Spleen (tissue), 11 donors: ENCODE measurements at regions not wholly inside any gene's neighbourhood (a gene's known extent, or its start where the extent isn't known, plus 50 kb on each side); places are given as distances from the start of the nearest gene placed in this dataset.
A peak's percentile ranks its signal among the peaks of the same experiment; 100 is the strongest.

Experiments
- DNase-seq: peaks from one replicate; pipeline ENCODE4 v3.0.0-alpha.2; 2020
- H3K27ac ChIP-seq, 8 donors: fragments of 200-600 bp; sonication (generic) in 7 of 8; 1 replicate in 4 of 8; 2 replicates in 4 of 8; pipeline versions ENCODE4 v1.5.0 to v1.8.0; 2016 to 2021; ENCODE audit warnings: inconsistent platforms in 4 of 8, mild to moderate bottlenecking in 4 of 8, moderate library complexity in 1 of 8
- H3K27me3 ChIP-seq, 7 donors: fragments of 200-600 bp; sonication (generic) in 6 of 7; replicated peaks in 1 of 7; 1 replicate in 4 of 7; 2 replicates in 3 of 7; pipeline versions ENCODE4 v1.5.0 to v1.8.0; 2016 to 2021; ENCODE audit warnings: inconsistent platforms in 3 of 7, mild to moderate bottlenecking in 1 of 7
- H3K36me3 ChIP-seq, 6 donors: fragments of 200-600 bp; sonication (generic) in 5 of 6; 1 replicate in 4 of 6; 2 replicates in 2 of 6; pipeline versions ENCODE4 v1.5.0 to v1.8.0; 2016 to 2021; ENCODE audit warnings: inconsistent platforms in 2 of 6
- H3K4me1 ChIP-seq, 6 donors: fragments of 200-600 bp; sonication (generic) in 5 of 6; 1 replicate in 3 of 6; 2 replicates in 3 of 6; pipeline versions ENCODE4 v1.5.0 to v1.8.0; 2016 to 2021; ENCODE audit warnings: inconsistent platforms in 3 of 6
- H3K4me3 ChIP-seq, 8 donors: fragments of 200-600 bp; sonication (generic) in 7 of 8; 1 replicate in 4 of 8; 2 replicates in 4 of 8; pipeline versions ENCODE4 v1.5.0 to v1.8.0; 2016 to 2021; ENCODE audit warnings: inconsistent platforms in 4 of 8, mild to moderate bottlenecking in 4 of 8, moderate library complexity in 2 of 8
- H3K9me3 ChIP-seq, 8 donors: fragments of 200-600 bp; sonication (generic) in 7 of 8; 1 replicate in 4 of 8; 2 replicates in 4 of 8; pipeline versions ENCODE4 v1.5.0 to v1.8.0; 2016 to 2021; ENCODE audit warnings: inconsistent platforms in 4 of 8
- CTCF ChIP-seq, 11 experiments: fragments of 200-600 bp in 7 of 11; fragments of 450-650 bp in 4 of 11; sonication (generic) in 4 of 11; IDR thresholded peaks in 8 of 11; conservative IDR thresholded peaks in 3 of 11; 1 replicate in 7 of 11; 2 replicates in 4 of 11; pipeline versions ENCODE4 v1.4.0 to v1.8.0; 2016 to 2021; ENCODE audit warnings: antibody characterized with exemption in 11 of 11, inconsistent platforms in 4 of 11, mild to moderate bottlenecking in 1 of 11
- POLR2A ChIP-seq, 3 donors: fragments of 450-650 bp; IDR thresholded peaks; one replicate each; pipeline ENCODE4 v1.5.1; 2017; ENCODE audit warnings: antibody characterized with exemption in 3 of 3, mild to moderate bottlenecking in 1 of 3
- POLR2AphosphoS5 ChIP-seq, 3 donors: sonication (generic); formaldehyde crosslinking; IDR thresholded peaks; one replicate each; pipeline ENCODE4 v1.5.1; 2017; ENCODE audit warnings: antibody characterized with exemption in 3 of 3
- WGBS, 5 donors: extraction: QIAGEN DNeasy Blood & Tissue Kit in 3 of 5; methylation state at CpG; one replicate each; pipeline versions ENCODE4 v1.1.5 to v1.1.7; 2013 to 2018; 5-methylcytosine and 5-hydroxymethylcytosine counted together
- intact Hi-C: fragments of 100-400 bp; cut with DNase I; formaldehyde crosslinking; loops from one replicate; pipeline ENCODE4 v1.15.0; 2023; ENCODE audit warnings: low total_unique reads
- donor health status: healthy with polysubstance abuse.
- donor health status: DM: no; HTN: no; CAD: no; lungs with moderate emphysema.
- donor health status: DM: no; HTN: no; CAD: no.
- donor health status: Bipolar disorder and iron deficiency.
- donor health status: healthy.
- donor health status: DM: no; HTN: no; CAD: no.
- donor health status: DM: yes; HTN: yes; CAD: no.

GRCh38 chr2:7766978-7767565 lies 849.9 kb downstream of the RNF144A start:
- no peak for TF ChIP-seq POLR2AphosphoS5 (IDR thresholded peaks at IDR 0.05)
- no peak for TF ChIP-seq POLR2A (IDR thresholded peaks at IDR 0.05)
- no peak for TF ChIP-seq CTCF (IDR thresholded peaks at IDR 0.05 in 8 of 11, conservative IDR thresholded peaks at IDR 0.05 in 3 of 11)
- intact Hi-C loops, result no loop called here
- Histone ChIP-seq H3K9me3 (peaks cover 0 to 27% (median 24%) of the 10 kb centered on the region in 8 donors), H3K4me1 (no peaks in the 10 kb centered on the region), H3K4me3 (no peak overlapping the region), H3K27me3 (no peaks in the 10 kb centered on the region), H3K27ac (no peak overlapping the region), H3K36me3 (no peaks in the 10 kb centered on the region)
- 95 to 98% (median 97%) methylated on average over 20 to 26 of the region's 26 CpGs for WGBS, 5 donors
- DNase-seq, result no peak

GRCh38 chr2:7767902-7768301 lies 850.7 kb downstream of the RNF144A start:
- peaks cover 0 to 21% (median 17%) of the 10 kb centered on the region in 8 donors for H3K9me3 ChIP-seq
- H3K4me3 ChIP-seq, result no peak overlapping the region
- intact Hi-C loops, result no loop called here
- H3K27me3 ChIP-seq, result no peaks in the 10 kb centered on the region
- TF ChIP-seq POLR2A (IDR thresholded peaks at IDR 0.05), result no peak
- TF ChIP-seq CTCF (IDR thresholded peaks at IDR 0.05 in 8 of 11, conservative IDR thresholded peaks at IDR 0.05 in 3 of 11), result no peak
- no peak for TF ChIP-seq POLR2AphosphoS5 (IDR thresholded peaks at IDR 0.05)
- WGBS, 5 donors, result 94 to 98% (median 97%) methylated on average over 4 of the region's 4 CpGs
- DNase-seq, result no peak
- H3K27ac ChIP-seq, result no peak overlapping the region
- peaks cover 0 to 2% (median under 1%) of the 10 kb centered on the region in 6 donors for H3K4me1 ChIP-seq
- H3K36me3 ChIP-seq, result no peaks in the 10 kb centered on the region

GRCh38 chr2:7771781-7772180 lies 854.6 kb downstream of the RNF144A start:
- TF ChIP-seq POLR2AphosphoS5 (IDR thresholded peaks at IDR 0.05) (no peak), POLR2A (IDR thresholded peaks at IDR 0.05) (no peak), CTCF (IDR thresholded peaks at IDR 0.05 in 8 of 11, conservative IDR thresholded peaks at IDR 0.05 in 3 of 11) (no peak)
- 88 to 95% (median 94%) methylated on average over 5 of the region's 5 CpGs for WGBS, 5 donors
- Histone ChIP-seq H3K9me3 (no peaks in the 10 kb centered on the region), H3K36me3 (no peaks in the 10 kb centered on the region), H3K27me3 (no peaks in the 10 kb centered on the region), H3K4me3 (no peak overlapping the region), H3K27ac (no peak overlapping the region), H3K4me1 (peaks cover 0 to 17% (median 11%) of the 10 kb centered on the region in 6 donors)
- DNase-seq, result no peak
- intact Hi-C loops, result no loop called here

- Histone ChIP-seq H3K27ac (peak overlapping the region in 1 of 8 donors; percentile 47), H3K4me3 (peak overlapping the region in 1 of 8 donors; percentile 15), H3K36me3 (no peaks in the 10 kb centered on the region), H3K4me1 (peaks cover 0 to 17% (median 11%) of the 10 kb centered on the region in 6 donors), H3K27me3 (no peaks in the 10 kb centered on the region), H3K9me3 (no peaks in the 10 kb centered on the region)
- TF ChIP-seq POLR2AphosphoS5 (IDR thresholded peaks at IDR 0.05) (no peak), CTCF (IDR thresholded peaks at IDR 0.05 in 8 of 11, conservative IDR thresholded peaks at IDR 0.05 in 3 of 11) (no peak), POLR2A (IDR thresholded peaks at IDR 0.05) (no peak)
- intact Hi-C loops, result no loop called here
- DNase-seq, result no peak
- WGBS, 5 donors, result 37 to 56% (median 42%) methylated on average over 12 of the region's 12 CpGs
Measured at GRCh38 chr2:7773362-7774360, 856.4 kb downstream of the RNF144A start.
